GM21737 (cell line): ENCODE measurements at regions not wholly inside any gene's neighbourhood (a gene's known extent, or its start where the extent isn't known, plus 50 kb on each side); places are given as distances from the start of the nearest gene placed in this dataset.

Experiments
- ATAC-seq: cut with Tn5 transposase; IDR thresholded peaks from one replicate; pipeline ENCODE4 v1.9.1; 2021; ENCODE audit warnings: mild to moderate bottlenecking, moderate library complexity; ENCODE audit not compliant: unreplicated experiment

- ATAC-seq: no peak
Measured at GRCh38 chr13:86714495-86714894, 915.3 kb upstream of the SLITRK6 start.

DNA sequence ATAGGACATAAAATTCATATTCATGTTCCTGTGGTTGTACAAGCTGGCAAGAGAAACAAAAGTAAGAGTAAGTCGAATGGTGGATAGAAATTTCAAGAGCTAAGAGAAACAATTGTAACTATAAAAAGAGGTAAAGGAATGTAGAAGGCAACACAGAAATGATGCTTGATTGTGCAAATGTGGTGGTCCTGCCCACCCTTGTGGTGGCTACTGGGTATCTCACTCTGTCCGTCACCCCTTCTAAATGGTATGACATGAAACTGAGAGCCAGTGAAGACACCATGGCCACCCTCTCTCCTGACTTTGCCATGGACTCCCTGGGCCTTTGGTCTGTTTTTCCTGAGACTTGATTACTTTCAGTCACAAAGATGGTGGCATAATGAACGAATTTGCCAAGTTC, 925.9 kb upstream of the SLITRK6 start:
- no peak for ATAC-seq

DNA sequence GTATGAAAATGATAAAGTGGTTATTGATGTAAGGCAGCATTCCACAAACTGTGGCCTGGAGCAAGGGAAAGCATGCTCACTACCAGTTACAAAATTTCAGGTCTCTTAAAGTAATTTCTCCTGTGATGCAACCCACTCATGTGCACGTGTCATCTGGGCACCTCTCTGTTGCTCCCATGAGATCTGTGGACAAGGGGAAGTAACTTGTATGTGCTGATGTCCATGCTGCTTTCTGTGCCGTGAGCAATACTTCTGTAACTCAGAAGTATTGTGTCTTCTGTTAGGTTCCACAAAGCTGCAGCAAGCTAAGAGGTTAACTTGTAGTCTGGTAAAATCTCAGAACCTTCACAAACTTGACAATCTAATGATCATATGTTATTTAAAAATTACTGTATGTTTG, 930.0 kb upstream of the SLITRK6 start:
- ATAC-seq: no peak

DNA sequence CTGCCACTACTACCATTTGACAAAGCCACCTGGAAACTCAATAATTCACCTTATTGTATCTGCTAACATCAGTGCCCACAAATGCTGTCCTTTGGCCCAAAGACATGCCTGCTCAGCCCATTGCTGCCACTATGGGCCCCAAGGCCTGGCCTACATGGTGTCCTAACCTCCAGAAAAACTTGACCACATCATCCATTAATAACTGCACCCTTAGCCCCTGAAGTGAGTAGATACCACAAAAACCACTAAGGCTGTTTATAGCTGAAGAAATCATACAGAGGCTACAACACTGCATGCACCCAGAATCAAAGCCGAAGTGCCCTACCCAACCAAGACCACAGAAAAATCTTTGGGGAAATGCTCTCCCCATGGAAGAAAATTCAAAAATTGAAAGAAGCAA, 932.8 kb upstream of the SLITRK6 start:
- no peak for ATAC-seq

- ATAC-seq: no peak
Measured at GRCh38 chr13:86737334-86737932, 933.7 kb upstream of the SLITRK5 start.

DNA sequence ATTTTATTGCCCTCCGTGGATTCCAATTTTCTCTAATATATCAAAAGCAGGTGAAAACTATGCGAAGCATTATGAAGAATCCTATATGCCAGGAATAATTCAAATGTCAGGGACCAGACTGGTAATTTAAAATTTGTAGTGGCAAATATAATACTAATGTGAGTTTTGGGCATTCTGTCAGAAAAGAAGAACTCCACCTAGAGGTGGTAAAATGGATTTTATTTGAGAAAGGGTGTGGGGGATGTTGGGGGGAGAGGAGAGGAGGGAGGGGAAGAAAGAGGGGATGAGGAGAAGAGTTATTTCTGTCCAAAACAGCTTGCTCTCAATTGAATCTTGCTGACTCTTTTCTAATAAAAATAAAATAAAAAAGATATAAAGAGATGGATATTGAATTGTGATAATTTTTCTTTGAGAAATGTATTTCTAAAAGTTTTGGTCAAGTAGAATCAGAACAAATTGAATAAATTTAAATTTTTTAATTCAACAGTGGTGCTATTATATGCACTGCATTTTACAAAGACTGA, 929.3 kb upstream of the SLITRK5 start:
- no peak for ATAC-seq

GRCh38 chr13:86757236-86757978, 913.8 kb upstream of the SLITRK5 start:
- no peak for ATAC-seq

DNA sequence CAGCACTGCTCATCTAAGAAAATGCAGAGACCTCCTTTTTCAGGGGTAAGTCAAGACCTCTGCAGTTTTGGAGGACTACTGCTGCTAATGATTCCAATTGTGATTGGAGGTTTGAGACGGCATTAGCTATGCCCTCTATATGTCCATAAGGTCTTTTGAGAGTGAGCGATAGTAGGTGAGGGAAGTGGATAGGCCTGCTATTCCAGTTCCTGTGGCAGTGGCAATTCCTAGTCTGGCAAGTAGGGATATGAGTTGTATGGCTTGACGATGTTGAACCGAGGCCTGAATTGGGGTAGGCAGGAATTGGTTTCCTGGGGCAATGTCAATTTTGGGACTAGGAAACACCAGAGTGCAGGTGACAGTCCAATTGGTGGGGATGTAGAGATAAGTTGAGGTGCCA, 913.1 kb upstream of the SLITRK5 start:
- ATAC-seq: no peak

GRCh38 chr13:86760620-86761019, 910.6 kb upstream of the SLITRK5 start:
- no peak for ATAC-seq

- no peak for ATAC-seq
Measured at GRCh38 chr13:86765462-86765861, 905.7 kb upstream of the SLITRK5 start.

GRCh38 chr13:86788616-86789015, 882.6 kb upstream of the SLITRK5 start:
- no peak for ATAC-seq

- ATAC-seq: no peak
Measured at GRCh38 chr13:86792153-86792651, 879.0 kb upstream of the SLITRK5 start.

DNA sequence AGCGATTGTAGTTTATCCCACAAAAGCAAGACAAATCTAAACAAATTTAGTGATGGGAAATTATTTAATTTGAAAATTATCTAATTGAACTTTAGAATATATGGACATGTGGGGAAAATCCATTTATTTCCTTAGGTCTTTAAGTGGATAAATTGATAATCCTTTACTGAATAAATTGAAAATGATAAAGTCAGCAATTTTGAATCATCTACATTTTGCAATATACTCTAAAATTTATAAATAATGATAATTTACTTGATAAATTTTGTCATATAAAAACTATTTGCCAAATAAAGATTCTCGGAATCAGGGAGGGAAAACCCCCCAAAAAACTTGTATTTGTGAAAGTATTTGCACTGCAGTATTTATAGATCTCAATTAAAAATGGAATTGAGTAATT, 875.3 kb upstream of the SLITRK5 start:
- no peak for ATAC-seq

GRCh38 chr13:86810361-86810760, 860.8 kb upstream of the SLITRK5 start:
- ATAC-seq: no peak

DNA sequence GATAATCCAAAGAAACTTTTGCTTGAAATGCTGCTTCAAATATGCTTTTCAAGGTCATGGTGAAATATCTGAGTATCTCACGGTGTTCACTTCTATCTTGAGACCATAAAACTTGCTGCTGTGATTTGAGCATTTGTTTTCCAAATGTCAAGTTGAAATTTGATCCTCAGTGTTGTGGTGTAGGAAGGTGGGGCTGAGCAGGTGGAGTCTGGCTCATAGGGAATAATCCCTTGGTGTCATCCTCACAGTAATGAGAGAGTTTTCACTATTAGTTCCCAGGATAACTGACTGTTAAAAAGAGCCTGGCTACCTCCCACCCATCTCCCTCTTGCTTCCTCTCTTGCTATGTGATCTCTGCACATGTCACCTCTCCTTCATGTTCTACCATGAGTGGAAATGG, 858.0 kb upstream of the SLITRK5 start:
- no peak for ATAC-seq

- ATAC-seq: no peak
Measured at GRCh38 chr13:86825410-86825809, 845.8 kb upstream of the SLITRK5 start.

GRCh38 chr13:86826232-86826631, 844.9 kb upstream of the SLITRK5 start:
- ATAC-seq: no peak

DNA sequence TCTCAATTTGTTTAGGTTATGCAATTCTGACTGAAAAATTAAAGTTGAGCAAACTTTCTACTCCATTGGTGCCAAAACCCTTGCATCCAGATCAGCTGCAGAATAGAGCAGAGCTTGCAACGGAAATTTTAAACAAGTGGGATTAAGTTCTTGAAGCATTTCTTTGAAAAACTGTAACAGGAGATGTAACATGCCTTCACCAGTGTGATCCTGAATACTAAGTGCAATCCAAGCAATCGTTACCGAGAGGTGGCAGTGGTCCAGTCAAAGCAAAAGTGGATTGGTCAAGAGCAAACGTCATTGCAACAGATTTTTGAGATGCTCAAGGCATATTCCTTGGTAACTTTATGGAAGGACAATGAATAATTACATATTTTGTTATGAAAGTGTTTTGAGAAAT, 841.1 kb upstream of the SLITRK5 start:
- ATAC-seq: no peak

GRCh38 chr13:86831084-86831483, 840.1 kb upstream of the SLITRK5 start:
- no peak for ATAC-seq

DNA sequence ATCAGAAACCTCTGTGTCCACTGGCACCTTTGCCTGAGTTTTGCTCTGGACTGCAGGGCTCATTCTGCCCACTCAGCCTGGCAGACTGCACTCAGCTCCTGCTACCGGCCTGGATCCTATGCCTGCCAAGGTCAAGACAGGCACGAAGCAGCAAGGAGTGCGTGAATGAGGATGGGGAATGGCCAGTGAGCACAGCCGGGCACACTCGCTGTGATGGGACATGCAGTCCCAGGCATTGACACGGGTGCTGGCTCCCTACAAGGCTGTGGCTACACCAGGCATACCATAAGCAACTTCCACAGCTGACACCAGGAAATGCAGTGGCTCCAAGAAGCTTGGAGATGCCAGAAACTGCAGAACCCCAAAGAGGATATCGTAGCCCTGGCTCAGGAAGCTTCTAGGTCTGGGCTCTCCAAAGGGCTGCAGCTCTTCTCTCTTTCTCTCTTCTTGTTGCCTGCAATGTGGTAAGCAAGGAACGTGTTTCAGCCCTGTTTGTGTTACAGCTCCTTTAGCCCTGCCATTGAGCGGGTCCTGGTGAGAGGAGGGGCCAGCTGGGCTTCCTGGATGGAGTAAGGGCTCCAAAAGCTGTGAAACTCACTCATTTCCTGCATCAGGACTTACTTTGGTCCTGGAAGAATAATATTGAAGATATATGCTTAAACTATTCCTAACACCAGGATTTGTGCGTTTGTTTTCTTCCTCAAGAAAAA, 832.6 kb upstream of the SLITRK5 start:
- no peak for ATAC-seq

DNA sequence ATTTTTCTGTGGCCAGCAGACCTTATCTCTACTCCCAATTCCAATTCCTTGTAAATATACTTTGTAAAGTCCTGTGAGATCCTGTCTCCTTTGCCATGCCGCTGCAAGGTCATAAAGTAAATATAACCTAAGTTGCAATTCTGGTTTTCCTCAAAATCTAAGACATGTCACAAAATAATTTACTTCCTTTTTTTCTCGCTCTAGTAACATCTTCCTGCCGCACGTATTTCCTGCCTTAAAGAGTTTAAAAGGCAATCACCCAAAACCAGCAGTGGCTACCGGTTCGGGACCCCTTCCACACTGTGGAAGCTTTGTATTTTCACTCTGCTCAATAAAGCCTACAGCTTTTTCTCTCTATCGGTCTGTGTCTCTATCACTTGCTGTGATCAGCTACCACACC, 832.0 kb upstream of the SLITRK5 start:
- ATAC-seq: no peak
